ENCODE measurements at regions not wholly inside any gene's neighbourhood (a gene's known extent, or its start where the extent isn't known, plus 50 kb on each side); places are given as distances from the start of the nearest gene placed in this dataset.

DNA sequence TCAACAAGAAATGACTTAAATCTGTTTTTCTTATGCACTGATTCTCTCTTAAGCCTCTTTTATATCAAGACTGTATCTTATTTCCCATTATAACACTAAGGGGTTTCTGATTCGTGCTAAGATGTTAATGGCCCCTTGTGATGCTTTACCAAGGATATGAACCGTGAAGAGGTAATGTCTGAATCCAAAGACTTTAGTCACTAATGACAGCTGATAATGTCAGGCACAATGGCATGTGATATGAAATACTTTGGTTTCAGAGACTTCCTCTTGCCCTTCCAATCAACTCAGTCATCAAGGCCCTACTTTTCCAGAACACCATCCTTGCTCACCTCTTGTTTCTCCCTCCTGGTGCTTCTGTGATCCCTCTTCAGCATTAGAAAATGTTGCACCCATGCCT is 262.8 kb downstream of the KCNE4 start:
- no peaks in the 10 kb centered on the region for H3F3A ChIP-seq (ENCODE audit: low read length, unreplicated experiment)
- no peak overlapping the region for H2AFZ ChIP-seq (ENCODE audit: low read length)
- H3K4me1 ChIP-seq (ENCODE audit: insufficient read depth, low read length): no peaks in the 10 kb centered on the region
- peaks cover 26% of the 10 kb centered on the region for H3K27me3 ChIP-seq (ENCODE audit: low read length)
- H3K4me2 ChIP-seq (ENCODE audit: low read length): no peak overlapping the region
- no peaks in the 10 kb centered on the region for H4K20me1 ChIP-seq (ENCODE audit: low read length)
- H3K9me2 ChIP-seq (replicated peaks; ENCODE audit: low read length): no peaks in the 10 kb centered on the region
- intact Hi-C loops (cut with micrococcal nuclease): no loop called here
- ChIA-PET POLR2A (ENCODE audit: unreplicated experiment) (no interaction called here), CTCF (no interaction called here)
- no peak overlapping the region for H3K27ac ChIP-seq (ENCODE audit: low read length)
- H3K79me2 ChIP-seq (ENCODE audit: low read length): no peaks in the 10 kb centered on the region
- ATAC-seq (no peak), DNase-seq (no peak)
- no peak overlapping the region for H3K4me3 ChIP-seq (ENCODE audit: low read length)
- H3K36me3 ChIP-seq (ENCODE audit: low read depth, low read length): no peaks in the 10 kb centered on the region
- H3K9ac ChIP-seq (ENCODE audit: low read length): no peak overlapping the region
- no TSS peak for BruUV-seq (replicated peaks)
- TF ChIP-seq EZH2 (IDR thresholded peaks at IDR 0.05; ENCODE audit: low read length, unreplicated experiment) (no peak), EZH2phosphoT487 (IDR thresholded peaks at IDR 0.05; ENCODE audit: borderline replicate concordance, low read length) (no peak)
- TF ChIP-seq, protein P1, sequence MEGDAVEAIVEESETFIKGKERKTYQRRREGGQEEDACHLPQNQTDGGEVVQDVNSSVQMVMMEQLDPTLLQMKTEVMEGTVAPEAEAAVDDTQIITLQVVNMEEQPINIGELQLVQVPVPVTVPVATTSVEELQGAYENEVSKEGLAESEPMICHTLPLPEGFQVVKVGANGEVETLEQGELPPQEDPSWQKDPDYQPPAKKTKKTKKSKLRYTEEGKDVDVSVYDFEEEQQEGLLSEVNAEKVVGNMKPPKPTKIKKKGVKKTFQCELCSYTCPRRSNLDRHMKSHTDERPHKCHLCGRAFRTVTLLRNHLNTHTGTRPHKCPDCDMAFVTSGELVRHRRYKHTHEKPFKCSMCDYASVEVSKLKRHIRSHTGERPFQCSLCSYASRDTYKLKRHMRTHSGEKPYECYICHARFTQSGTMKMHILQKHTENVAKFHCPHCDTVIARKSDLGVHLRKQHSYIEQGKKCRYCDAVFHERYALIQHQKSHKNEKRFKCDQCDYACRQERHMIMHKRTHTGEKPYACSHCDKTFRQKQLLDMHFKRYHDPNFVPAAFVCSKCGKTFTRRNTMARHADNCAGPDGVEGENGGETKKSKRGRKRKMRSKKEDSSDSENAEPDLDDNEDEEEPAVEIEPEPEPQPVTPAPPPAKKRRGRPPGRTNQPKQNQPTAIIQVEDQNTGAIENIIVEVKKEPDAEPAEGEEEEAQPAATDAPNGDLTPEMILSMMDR (conservative IDR thresholded peaks at IDR 0.05; ENCODE audit: low read depth, low read length): no peak
- H3K9me3 ChIP-seq (ENCODE audit: low read length): no peaks in the 10 kb centered on the region

DNA sequence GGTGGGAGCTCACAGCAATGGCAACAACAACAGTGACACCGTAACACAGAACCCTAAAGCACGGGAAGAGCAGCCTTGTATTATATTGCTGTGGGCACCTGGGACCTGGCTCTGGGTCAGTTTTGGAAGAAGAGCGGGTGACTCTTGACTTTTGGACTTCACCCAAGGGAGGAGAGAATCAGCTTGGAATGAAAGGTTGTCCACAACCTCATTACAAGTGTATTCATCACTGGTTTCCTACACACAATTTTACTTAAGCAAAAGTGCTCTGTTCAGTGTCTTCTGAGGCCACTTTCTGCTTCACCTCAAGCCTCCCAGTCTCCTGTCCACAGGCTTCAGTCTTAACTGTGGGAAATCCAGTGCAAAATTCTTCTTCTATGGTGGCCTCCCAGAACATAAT is 263.8 kb downstream of the KCNE4 start:
- Histone ChIP-seq H3K9ac (ENCODE audit: low read length) (no peak overlapping the region), H3K4me3 (ENCODE audit: low read length) (no peak overlapping the region), H3K27ac (ENCODE audit: low read length) (no peak overlapping the region), H3K36me3 (ENCODE audit: low read depth, low read length) (no peaks in the 10 kb centered on the region), H3K4me1 (ENCODE audit: insufficient read depth, low read length) (no peaks in the 10 kb centered on the region), H3K79me2 (ENCODE audit: low read length) (no peaks in the 10 kb centered on the region), H3K9me3 (ENCODE audit: low read length) (no peaks in the 10 kb centered on the region), H3F3A (ENCODE audit: low read length, unreplicated experiment) (no peaks in the 10 kb centered on the region), H3K4me2 (ENCODE audit: low read length) (no peak overlapping the region), H3K27me3 (ENCODE audit: low read length) (peaks cover 26% of the 10 kb centered on the region), H4K20me1 (ENCODE audit: low read length) (no peaks in the 10 kb centered on the region), H3K9me2 (replicated peaks; ENCODE audit: low read length) (no peaks in the 10 kb centered on the region), H2AFZ (ENCODE audit: low read length) (no peak overlapping the region)
- ATAC-seq (no peak), DNase-seq (no peak)
- intact Hi-C loops (cut with micrococcal nuclease): no loop called here
- no peak for TF ChIP-seq EZH2phosphoT487 (IDR thresholded peaks at IDR 0.05; ENCODE audit: borderline replicate concordance, low read length)
- TF ChIP-seq, protein P1 (conservative IDR thresholded peaks at IDR 0.05; ENCODE audit: low read depth, low read length): no peak
- no peak for TF ChIP-seq EZH2 (IDR thresholded peaks at IDR 0.05; ENCODE audit: low read length, unreplicated experiment)
- ChIA-PET CTCF (no interaction called here), POLR2A (ENCODE audit: unreplicated experiment) (no interaction called here)
- no TSS peak for BruUV-seq (replicated peaks)

DNA sequence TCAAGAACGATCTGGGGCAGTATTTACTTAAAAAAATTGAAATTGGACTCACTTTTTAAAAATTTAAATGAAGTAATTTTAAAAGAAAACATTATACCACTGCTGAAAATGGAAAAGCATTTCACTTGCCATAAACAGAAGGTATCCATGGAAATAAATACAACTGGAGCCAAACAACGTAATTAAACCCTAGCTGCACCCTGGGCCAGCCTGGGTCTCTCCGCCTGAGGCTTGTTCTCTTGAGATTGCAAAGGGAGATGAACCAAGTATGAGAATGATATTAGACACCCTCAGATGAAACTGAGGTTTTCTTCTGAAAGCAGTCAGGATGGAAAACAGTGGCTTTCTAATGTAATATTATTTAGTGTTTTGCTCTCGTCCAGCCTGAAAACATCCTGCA is 264.4 kb downstream of the KCNE4 start:
- Histone ChIP-seq H3K9ac (ENCODE audit: low read length) (no peak overlapping the region), H3K9me3 (ENCODE audit: low read length) (no peaks in the 10 kb centered on the region), H3K79me2 (ENCODE audit: low read length) (no peaks in the 10 kb centered on the region), H3K4me1 (ENCODE audit: insufficient read depth, low read length) (no peaks in the 10 kb centered on the region), H3K27me3 (ENCODE audit: low read length) (peaks cover 26% of the 10 kb centered on the region), H3K36me3 (ENCODE audit: low read depth, low read length) (no peaks in the 10 kb centered on the region), H3K9me2 (replicated peaks; ENCODE audit: low read length) (no peaks in the 10 kb centered on the region), H3K4me2 (ENCODE audit: low read length) (no peak overlapping the region), H3F3A (ENCODE audit: low read length, unreplicated experiment) (no peaks in the 10 kb centered on the region), H4K20me1 (ENCODE audit: low read length) (no peaks in the 10 kb centered on the region), H2AFZ (ENCODE audit: low read length) (no peak overlapping the region), H3K27ac (ENCODE audit: low read length) (no peak overlapping the region), H3K4me3 (ENCODE audit: low read length) (no peak overlapping the region)
- BruUV-seq (replicated peaks): no TSS peak
- POLR2A ChIA-PET (ENCODE audit: unreplicated experiment): no interaction called here
- DNase-seq (no peak), ATAC-seq (no peak)
- TF ChIP-seq EZH2 (IDR thresholded peaks at IDR 0.05; ENCODE audit: low read length, unreplicated experiment) (no peak), EZH2phosphoT487 (IDR thresholded peaks at IDR 0.05; ENCODE audit: borderline replicate concordance, low read length) (no peak)
- TF ChIP-seq, protein P1 (conservative IDR thresholded peaks at IDR 0.05; ENCODE audit: low read depth, low read length): no peak
- CTCF ChIA-PET: no interaction called here
- intact Hi-C loops (cut with micrococcal nuclease): no loop called here

Measured in PC-3 (cell line).